Fibroblast of skin of scalp (primary cell): ENCODE measurements at regions not wholly inside any gene's neighbourhood (a gene's known extent, or its start where the extent isn't known, plus 50 kb on each side); places are given as distances from the start of the nearest gene placed in this dataset.

Experiments
- DNase-seq: peaks from one replicate; pipeline ENCODE4 v3.0.0-alpha.2; 2013

DNA sequence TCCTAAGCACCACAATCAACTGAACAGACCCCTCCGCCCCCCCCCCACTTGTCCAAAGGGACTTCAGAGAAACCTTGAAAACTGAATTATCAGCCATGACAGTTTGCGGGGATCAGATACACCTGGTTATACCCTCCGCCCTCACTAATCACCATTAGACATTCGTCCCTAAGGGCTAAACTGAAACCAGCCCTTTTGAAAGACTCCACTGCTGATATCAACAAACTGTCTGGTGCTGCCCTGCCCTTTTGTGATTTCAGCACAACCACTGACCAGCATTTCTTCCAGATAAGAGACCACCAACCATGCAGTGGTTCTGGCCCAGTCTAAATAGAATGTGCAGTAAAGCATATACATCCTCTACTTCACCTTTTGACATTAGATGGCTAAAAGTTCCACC is 1422.9 kb downstream of the EFNB2 start:
- DNase-seq = no peak

DNA sequence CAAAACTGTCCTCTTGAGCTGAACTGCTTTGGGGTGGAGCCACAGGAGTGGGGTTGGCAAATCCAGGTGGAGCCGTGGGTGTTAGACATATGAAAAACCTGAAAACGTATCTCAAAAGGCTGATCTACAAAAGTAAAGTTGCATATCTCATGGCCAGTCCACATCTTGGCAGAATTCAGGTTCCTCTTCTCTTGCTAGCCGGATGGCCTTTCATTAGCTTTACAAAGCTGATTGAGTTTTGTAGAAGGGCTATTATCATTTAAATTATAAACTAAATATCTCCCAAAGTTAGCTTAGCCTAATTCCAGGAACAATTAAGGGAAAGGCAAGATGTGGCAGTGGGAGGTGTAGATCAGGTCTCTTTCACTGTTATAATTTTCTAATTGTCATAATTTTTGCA is 1427.7 kb downstream of the EFNB2 start:
- no peak for DNase-seq

DNA sequence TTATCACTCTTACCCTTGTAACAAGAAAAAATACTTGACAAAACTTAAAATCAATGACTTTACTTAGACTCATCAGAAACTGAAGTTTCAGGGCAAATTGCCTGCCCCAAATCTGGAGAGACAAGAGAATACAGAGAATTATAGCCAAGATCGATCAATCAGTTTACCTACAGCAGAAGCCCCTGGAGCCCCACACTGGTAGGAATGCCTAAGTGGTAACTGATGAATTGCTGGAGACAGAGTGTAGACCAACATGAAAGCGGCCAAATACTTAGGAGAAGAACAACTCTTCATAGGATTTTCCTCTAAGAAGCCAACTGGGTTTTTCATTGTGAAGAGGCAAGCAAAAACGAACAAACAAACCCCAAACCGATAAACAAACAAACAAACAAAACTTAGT is 1430.0 kb downstream of the EFNB2 start:
- DNase-seq = no peak

DNA sequence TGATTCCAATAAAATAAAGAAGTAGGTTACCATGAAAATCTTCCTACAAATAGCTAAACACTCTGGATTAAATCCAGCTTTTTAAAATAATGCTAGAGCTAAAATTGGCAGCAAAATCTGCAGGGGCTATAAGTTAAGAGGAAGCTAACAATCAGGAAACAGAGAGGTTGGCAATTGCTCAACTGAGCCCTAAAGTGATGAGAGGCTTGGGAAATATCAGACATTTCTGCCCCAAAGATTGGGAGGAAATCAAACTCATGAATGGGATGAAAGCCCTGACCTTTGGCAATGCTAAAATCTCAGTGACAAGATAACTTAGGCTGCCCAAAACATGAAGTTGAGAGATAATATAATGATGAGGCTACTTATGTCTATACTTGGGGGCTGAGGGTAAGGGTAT is 1437.9 kb downstream of the EFNB2 start:
- no peak for DNase-seq

DNA sequence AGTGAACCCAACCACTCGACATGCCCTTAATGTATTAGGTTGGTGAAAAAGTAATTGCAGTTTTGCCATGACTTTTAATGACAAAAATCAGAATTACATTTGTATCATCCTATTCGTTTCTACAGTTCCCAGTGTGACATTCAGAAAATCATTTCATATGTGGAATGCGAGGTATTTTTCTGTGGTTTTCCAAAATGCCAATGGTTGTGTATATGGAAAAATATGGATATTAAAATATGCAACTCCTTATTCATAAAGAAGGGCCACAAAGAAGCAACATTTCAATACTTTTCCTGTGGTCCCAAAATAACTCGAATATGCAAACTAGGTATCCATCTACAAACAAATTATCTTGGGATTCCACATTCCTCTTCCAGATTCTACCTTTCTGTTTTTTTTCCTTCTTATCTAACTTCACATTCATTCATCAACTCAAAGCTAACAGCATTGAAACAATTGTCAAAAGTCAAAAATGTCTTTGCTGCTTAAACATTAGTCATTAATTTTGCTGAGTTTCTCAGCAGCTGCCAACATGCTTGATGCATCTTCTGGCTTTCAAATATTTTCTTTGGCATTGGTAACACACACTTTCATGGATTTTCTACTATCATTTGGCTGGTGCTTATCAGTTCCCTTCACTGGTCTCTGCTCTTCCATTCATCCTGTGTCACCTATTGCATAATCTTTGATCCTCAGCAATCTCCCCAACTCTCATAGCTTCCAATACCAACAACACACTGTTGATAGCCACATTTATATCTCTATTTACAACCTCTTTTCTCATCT is 1445.4 kb downstream of the EFNB2 start:
- DNase-seq = peak; percentile 59

DNA sequence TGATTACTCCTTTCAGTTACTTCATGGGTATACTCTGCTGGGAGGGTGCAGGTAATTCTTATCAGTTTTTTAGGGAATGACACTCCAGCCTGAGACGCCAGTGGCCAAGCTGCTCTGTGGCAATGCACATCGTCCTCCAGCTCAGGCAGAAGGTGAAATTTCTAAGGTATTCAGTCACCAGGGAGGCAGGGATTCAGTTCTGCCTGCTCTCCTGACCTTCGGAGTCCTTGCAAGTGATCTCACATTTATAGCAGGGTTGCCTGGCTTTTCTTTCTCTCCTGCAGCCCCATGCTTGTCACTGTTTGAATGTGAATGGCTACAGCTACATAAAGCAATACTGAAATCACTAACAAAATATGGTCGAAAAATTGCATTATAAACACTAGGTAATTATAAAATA is 1447.5 kb downstream of the EFNB2 start:
- no peak for DNase-seq

DNA sequence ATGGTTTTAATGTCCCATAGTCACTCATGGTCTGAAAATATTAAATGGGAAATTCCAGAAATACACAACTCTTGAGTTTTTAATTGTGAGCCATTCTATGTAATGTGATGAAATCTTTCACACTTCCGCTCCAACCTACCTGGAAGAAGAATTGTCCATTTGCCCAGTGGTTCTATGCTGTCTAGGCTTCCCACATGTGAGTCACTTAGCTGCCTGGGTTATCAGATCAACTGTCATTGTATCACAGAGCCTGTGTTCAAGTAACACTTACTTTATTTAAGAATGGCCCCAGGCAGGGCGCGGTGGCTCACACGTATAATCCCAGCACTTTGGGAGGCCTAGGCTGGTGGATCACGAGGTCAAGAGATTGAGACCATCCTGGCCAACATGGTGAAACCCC is 1450.5 kb downstream of the EFNB2 start:
- DNase-seq = no peak

DNA sequence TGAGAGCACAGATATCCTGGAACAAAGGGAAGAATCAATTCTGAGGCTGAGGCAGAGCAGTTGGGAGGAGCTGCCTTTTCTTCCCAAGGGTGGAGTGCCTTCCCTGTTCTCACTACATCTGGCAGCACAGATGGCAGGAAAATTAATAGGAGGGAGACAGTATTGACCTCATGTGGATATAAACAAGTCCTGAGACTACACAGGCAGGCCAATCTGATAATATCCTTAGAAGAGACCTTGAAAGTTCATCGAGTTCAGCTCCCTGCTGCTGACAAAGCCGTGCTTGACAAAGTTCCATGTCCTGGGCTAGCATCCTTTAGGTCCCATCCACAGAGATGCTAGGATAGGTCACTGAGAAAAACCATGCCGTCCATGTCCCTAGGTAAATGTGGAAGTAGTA is 1451.5 kb downstream of the EFNB2 start:
- no peak for DNase-seq

DNA sequence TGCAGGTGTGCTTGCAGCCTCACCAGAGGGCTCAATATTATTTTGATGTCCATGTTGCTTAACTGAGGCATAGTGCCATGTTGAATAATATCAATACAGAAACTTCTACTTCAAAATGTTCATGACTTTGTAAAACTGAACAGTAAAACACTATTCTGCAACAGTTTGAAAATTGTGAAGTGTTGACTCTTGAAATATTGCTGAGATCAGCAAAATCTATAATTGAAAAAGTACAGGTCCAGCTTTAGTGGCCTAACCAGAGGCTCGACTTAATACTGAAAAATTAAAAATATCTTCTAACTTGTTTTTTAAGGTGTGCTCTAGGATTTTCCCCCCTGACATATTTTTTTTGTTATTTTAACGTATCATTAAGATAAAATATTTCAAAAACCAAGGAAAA is 1460.7 kb downstream of the EFNB2 start:
- DNase-seq = no peak

DNA sequence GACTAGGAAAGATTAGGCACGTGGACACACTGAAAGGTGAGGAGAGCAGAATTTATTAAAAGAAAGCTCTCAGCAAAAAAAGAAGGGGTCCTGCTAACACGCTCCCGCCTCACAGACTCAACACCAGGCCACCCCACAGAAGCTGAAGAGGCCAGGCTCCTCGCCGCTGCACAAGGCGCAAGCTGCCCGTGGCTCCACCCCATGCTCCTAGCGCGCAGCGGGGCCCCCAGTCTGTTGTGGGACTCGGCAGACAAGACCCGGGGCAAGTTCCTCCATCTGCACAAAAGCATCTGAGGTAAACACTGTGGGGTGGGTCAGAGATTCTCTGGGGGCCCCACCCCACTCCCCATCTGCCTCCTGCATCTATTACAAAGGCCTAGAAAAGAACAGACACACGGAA is 1462.4 kb downstream of the EFNB2 start:
- no peak for DNase-seq

DNA sequence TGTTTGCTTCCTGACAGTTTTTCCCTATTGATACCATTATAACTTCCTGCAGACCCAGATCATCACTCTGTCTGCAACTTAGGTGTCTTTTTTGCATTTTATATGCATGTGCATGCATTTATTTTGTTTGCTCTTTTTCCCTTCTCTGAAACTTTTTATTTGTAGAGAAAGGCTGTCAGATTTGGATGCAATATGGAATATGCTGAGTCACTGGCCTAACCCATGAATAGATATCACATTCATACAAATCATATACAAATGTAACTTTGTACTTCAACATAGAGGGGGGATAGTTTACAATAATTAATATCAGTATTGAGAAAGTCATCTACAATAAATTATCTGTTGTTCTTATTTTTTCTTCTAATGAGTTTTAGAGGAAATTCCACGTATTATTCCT is 1465.0 kb downstream of the EFNB2 start:
- DNase-seq = no peak

DNA sequence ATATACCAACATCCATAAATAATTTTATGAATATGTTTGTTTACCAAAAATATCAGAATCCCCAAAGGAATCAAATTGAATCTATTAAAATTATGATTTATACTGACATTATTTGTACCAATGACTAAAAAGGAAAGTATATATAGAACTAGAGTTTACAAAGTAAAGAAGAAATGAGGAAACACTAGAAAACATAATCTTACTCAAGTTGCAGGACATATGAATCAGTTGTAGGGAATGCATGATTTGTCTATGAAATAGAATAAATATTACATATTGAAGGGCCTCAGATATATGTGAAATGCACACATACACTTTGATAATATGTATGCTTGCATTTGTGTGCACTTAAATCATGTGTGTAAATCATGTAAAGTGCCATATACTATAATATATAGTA is 1466.4 kb downstream of the EFNB2 start:
- DNase-seq = no peak

DNA sequence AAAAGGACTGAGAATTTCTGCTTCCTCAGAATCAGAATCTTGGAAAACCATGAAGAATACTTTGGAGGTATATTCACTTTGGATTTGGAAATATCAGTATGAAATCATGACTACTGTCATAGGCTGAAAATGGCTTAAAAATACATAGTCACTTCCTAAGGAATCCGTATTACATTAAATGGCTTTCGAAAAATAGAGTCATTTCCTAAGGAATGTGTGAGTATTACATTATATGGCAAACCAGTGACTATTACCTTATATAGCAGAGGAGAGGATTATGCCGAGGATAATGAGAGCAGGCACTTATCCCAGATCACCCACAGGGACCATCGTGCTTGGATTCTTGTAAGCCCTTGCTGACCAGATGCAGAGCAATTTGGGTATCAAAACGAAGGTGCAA is 1471.8 kb downstream of the EFNB2 start:
- peak; percentile 44 for DNase-seq

DNA sequence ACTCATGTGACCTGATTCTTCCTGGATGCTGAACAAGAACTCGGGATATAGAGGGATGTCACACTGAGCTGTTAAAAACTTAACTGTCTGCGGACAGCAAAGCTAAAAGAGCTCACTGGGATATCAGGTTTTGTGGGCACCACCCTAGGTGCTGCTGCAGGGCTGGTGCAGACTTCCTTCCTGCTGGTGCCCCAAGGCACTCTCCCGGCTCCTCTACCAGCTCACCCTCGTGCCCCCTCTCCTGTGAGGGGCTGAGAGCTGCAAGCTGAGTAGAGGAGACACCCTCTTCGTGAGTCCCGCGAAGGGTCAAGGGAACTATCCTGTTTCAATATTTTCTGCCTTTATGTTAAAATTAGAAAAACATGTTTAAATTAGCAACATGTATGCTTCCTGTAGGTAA is 1475.7 kb downstream of the EFNB2 start:
- no peak for DNase-seq

DNA sequence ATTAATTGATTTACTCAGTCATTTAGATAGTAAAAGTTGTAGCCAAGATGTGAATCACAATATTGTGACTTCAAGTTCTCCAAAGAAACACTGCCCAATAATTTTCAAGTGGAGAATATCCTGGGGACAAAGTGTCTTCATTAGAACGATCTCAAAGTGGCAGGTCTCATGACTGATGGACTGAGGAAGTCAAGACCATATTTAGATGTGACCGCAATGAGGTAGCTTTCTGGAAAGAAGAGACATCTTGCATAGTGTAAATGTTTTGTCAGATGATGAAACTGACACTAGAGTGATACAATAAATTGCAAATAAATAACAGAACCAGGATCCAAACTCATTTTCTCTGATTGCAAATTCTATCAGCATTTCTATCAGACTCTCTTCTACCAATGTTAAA is 1476.9 kb downstream of the EFNB2 start:
- no peak for DNase-seq

DNA sequence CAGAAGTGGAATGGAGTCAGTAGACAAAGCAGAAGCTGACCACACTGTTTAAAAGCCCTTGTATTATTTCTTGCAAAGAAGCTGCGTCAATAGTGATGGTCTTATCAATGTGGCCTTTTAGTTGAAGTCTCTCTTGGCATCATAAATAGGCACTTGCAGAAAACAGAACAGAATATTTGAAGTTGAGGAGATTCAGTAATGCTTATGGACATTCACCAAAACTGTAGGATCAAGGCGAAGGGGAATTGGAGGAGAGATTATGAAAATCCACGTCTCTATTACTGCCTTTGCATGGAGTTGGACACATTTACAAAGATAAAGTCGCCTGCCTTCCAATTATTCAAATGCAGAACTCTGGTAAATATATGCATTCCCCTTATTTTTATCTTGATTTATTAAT is 1482.8 kb downstream of the EFNB2 start:
- no peak for DNase-seq

DNA sequence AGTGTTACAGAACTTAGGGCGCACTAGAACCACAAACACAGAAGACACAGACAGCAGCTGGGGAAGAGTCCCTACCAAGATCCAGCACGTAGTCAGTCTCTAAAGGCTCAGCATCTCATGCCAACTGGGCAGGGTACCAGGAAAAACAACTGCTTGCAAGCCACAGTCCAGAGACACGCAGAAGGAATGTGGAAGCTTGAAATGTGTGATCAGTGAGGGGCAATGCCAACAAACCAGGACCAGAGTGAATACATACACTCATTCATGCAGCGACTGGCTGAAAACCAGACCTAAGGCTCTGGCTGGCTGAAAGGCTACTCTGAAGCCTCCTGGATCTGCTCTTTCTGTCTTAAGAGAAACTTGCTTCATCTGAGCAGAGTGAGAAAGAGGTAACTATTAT is 1484.8 kb downstream of the EFNB2 start:
- DNase-seq = peak; percentile 69

DNA sequence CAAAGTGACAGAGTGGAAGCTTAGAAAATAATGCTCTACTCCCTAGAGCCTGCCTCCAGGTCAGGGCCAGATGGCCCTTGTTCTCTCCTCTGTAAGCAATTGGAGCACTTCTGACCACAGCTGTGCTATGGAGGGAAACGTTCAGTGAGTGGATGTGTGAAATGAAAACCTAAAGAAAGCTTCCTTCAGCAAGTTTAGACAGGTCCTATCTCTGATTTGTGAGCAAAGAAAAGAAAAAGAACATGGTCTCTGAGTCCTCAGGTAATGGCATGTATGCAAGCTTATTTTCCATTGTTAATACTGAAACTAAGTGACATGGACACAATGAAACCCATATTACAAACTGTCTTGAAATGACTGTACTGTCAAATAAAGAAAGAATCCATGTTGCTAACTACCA is 1486.8 kb downstream of the EFNB2 start:
- no peak for DNase-seq

DNA sequence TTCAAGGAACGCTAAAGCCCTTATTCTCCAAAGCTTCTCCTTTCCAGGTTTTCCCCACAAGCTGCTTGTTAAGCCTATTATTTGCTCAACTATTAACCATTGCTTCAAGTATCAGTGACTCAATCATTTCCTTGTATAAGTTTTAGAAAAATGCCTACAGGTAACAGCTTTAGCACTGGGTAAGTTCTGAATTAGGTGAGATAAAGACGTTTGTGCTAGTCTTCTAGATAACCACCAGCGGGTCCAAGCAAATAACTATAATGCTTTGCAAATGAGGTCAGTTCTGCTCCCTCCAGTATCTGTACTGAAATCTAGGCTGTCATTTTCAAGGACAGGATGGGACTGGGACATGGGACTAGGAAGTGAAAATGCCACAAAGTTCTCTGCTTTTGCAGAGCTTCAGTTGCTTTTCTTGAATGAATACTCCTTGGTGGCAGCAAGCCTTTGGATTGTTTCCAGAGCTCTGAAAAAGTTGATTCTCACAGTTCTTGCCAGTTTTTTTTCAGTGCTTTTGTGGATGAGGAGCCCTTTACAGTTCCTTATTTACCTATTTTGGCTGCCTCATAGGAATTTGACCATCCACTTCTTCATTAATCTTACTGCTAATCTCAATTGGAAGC is 1487.7 kb downstream of the EFNB2 start:
- DNase-seq = no peak

DNA sequence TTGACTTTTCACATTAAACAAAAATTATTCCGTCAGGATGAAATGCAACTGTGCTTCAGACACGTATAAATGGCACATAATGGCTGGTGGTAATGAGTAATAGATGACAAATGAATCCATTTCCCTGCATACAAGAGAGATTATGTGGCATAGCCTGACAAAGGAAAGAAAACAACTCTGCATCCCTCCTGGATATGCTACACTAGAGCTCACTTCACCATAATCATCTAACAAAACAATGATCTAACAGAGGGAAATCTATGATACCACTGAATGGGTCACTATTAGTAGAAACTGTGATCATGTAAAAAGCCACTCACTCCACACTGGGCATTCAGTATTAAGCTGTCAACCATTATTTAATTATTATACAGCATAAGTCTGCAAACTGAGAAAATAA is 1498.4 kb downstream of the EFNB2 start:
- DNase-seq = peak; percentile 41

DNA sequence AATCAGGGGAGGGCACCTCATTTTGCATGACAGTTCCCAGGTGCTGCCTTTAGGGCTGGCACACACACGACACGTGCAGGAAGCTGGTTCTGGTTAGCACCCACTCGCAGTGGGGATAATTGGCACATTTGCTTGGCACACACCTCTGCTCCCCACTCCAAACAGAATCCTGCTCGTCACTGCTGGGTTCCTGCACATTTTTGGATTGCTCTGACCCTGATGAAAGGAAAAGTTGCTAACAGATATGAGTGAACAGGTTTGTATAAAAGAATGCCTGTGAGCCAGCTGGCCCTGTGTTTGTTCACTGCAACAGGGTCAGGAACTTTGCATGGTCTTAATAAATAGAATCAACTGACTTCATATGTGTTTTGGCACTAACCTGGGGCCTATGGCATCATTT is 1500.4 kb downstream of the EFNB2 start:
- DNase-seq = no peak

DNA sequence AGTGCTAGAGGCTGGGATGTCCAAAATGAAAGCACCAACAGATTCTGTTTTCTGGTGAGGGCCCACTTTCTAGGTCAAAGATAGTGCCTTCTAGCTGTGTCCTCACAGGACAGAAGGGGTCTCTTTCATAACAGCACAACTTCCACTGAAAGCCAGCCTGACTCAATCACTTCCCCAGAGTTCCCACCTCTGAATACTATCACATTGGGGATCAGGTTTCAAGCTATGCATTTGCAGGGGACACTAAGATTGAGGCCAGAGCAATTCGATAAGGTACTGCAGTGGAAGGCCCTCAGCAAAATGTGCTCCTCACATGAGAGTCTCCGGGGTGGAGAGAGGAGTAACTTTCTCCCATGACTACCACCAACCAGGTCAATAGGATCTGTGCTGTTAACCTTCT is 1501.5 kb downstream of the EFNB2 start:
- no peak for DNase-seq

DNA sequence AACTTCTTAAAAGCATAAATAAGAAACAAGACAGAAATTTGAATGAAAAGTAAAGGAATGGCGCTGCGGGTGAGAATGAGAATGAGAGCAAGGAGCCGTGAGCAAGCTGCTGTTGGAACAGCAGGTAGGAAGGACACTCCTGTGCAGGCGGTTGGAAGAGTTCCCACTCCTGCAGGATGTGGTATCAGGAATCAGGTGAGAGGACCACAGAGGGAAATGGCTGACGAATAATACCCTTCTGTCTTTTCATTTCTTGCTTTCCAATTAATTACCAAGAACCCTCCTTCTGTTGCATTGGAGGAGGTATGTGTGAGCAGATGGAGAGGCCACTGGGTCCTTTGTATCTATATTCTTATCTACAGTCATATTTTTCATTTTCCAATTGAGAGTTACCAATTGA is 1504.2 kb downstream of the EFNB2 start:
- DNase-seq = no peak

DNA sequence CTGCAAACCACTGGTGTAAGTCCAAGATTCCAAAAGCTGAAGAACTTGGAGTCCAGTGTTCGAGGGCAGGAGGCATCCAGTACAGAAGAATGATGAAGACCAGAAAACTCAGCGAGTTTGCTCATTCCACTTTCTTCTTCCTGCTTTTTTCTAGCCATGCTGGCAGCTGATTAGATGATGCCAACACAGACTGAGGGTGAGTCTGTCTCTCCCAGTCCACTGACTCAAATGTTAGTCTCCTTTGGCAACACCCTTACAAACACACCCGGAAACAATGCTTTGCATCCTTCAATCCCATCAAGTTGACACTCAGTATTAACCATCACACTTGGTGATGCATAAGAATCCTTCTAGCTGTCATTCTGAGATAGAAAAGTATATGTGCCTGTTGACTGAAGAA is 1504.6 kb downstream of the EFNB2 start:
- no peak for DNase-seq

DNA sequence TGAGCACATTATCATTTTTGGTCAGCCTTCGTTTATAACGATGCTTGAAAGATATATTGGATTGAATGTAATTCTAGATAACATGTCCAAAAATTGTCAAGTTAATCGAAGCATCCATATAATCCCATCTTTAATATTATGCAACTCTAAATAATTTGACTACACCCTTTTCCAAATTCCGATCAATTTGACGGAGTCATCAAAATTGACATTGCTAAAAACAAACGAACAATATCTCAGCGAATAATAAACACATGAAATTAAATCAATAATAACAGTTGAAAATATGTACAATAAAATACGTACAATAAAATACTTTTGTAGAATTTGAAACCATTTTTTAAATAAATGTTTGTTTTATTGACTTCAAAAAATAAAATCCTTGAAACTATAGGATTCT is 1516.4 kb downstream of the EFNB2 start:
- no peak for DNase-seq
